Glutamatergic neuron (in vitro differentiated cells): ENCODE measurements at regions not wholly inside any gene's neighbourhood (a gene's known extent, or its start where the extent isn't known, plus 50 kb on each side); places are given as distances from the start of the nearest gene placed in this dataset.

Experiments used
- DNase-seq: peaks from one replicate; pipeline ENCODE4 v3.0.0; 2022
- H3K27ac Mint-ChIP-seq: one replicate; pipeline ENCODE4 v1.8.0; 2020; ENCODE audit warnings: mild to moderate bottlenecking, mixed read lengths, inconsistent platforms; ENCODE audit not compliant: unreplicated experiment
- H3K27me3 Mint-ChIP-seq: one replicate; pipeline ENCODE4 v1.8.0; 2020; ENCODE audit warnings: mild to moderate bottlenecking, moderate library complexity, mixed read lengths, inconsistent platforms; ENCODE audit not compliant: unreplicated experiment
- H3K36me3 Mint-ChIP-seq: one replicate; pipeline ENCODE4 v1.8.0; 2020; ENCODE audit warnings: mild to moderate bottlenecking, mixed read lengths, inconsistent platforms; ENCODE audit not compliant: unreplicated experiment
- H3K4me1 Mint-ChIP-seq: one replicate; pipeline ENCODE4 v1.8.0; 2020; ENCODE audit warnings: mild to moderate bottlenecking, low read depth, mixed read lengths, inconsistent platforms; ENCODE audit not compliant: unreplicated experiment
- H3K4me3 Mint-ChIP-seq: one replicate; pipeline ENCODE4 v1.8.0; 2020; ENCODE audit warnings: mild to moderate bottlenecking, mixed read lengths, inconsistent platforms; ENCODE audit not compliant: unreplicated experiment
- H3K9me3 Mint-ChIP-seq: one replicate; pipeline ENCODE4 v1.8.0; 2020; ENCODE audit warnings: mild to moderate bottlenecking, moderate library complexity, mixed read lengths, inconsistent platforms; ENCODE audit not compliant: unreplicated experiment
- TF ChIP-seq, protein P1 (sequence below): fragments of 200-600 bp; sonication (generic); IDR thresholded peaks from one replicate; pipeline ENCODE4 v1.5.0; 2021; ENCODE audit not compliant: partially characterized antibody, unreplicated experiment

DNA sequence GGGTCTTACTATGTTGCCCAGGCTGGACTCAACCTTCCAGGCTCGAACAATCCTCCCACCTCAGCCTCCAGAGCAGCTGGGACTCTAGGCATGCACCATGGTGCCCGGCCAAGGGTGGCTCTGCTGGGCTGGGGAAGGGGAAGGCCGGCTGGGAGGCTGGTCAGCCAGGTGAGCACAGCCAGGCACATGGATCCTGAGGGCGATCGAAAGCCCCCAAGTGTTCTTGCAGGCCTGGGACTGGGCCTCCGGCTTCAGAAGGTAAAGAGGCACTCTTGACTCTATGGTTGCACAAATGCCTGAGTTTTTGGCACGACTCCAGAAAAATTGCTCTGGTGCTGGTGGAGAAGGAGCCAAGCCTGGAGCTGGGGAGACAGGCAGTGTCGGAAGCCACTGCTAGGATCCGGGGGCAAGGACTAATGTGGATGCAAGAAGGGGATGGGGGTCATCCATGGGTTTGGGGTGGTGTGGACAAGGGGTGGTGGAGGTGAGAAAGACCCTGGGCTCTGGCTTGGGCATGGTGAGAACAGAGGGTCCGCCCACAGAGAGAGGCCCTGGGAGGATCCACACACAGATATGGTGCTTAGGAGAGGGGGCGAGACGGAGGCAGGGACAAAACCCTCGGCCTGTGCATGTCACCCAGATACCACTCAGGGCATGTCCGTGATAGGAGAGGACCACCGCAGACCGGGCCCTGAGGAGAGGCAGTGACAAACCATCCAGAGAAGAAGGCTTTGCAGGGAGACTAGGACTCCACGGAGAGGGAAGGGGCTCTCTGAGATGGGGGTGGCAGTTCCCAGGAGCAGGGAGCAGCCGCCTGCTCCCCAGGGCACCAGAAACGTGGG lies 51.1 kb upstream of the COL5A1 start:
- peaks cover 6% of the 10 kb centered on the region for H3K4me1 Mint-ChIP-seq
- no peaks in the 10 kb centered on the region for H3K27me3 Mint-ChIP-seq
- no peak for DNase-seq
- H3K9me3 Mint-ChIP-seq: peaks cover 7% of the 10 kb centered on the region
- peaks cover 5% of the 10 kb centered on the region for H3K36me3 Mint-ChIP-seq
- H3K4me3 Mint-ChIP-seq: no peak overlapping the region
- no peak overlapping the region for H3K27ac Mint-ChIP-seq
- TF ChIP-seq, protein P1, sequence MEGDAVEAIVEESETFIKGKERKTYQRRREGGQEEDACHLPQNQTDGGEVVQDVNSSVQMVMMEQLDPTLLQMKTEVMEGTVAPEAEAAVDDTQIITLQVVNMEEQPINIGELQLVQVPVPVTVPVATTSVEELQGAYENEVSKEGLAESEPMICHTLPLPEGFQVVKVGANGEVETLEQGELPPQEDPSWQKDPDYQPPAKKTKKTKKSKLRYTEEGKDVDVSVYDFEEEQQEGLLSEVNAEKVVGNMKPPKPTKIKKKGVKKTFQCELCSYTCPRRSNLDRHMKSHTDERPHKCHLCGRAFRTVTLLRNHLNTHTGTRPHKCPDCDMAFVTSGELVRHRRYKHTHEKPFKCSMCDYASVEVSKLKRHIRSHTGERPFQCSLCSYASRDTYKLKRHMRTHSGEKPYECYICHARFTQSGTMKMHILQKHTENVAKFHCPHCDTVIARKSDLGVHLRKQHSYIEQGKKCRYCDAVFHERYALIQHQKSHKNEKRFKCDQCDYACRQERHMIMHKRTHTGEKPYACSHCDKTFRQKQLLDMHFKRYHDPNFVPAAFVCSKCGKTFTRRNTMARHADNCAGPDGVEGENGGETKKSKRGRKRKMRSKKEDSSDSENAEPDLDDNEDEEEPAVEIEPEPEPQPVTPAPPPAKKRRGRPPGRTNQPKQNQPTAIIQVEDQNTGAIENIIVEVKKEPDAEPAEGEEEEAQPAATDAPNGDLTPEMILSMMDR: no peak

DNA sequence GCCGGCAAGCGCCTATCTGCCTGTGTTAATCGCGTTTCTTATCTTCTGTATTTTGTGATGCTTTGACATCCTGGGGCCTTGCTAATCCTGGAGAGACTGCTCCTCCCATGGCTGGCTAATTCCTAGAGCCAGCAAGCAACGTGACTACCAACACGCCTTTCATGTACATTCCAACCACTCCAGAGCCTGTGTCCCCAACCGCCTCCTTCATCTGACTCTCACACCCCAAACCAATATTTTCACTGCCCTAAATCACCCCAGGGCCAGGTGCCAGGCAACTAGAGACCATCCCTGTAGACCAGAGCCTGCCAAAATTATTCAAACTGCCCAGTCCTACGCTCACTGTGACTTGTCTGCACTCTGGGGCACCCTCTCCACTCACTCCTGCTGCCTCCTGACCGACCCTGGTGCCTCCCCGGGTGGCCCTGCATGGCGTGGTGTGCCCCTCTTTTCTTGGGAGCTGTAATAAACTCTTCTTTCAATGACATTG lies 50.5 kb upstream of the COL5A1 start:
- peaks cover 7% of the 10 kb centered on the region for H3K9me3 Mint-ChIP-seq
- TF ChIP-seq, protein P1: no peak

DNA sequence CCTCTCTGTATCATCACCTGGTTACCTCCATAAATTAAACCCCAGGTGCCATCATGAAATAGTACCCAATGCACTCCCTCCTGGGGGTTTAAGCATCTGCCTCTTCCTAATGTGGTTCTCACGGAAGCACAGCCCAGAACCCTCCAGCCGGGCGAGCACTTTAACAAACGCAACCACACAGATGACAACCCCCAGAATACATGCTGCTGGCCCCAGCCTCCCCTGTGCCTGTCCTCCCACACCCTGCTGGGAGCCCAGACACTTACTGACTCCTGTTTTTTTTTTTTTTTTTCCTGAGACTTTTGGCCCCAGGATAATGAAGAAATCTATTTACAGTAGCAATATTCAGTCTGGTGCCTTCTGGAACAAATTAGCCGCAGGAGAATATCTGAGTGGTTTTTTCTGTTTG lies 50.0 kb upstream of the COL5A1 start:
- H3K9me3 Mint-ChIP-seq: peaks cover 7% of the 10 kb centered on the region
- no peak for DNase-seq
- H3K4me3 Mint-ChIP-seq: no peak overlapping the region
- H3K36me3 Mint-ChIP-seq: peaks cover 5% of the 10 kb centered on the region
- H3K27ac Mint-ChIP-seq: no peak overlapping the region
- no peaks in the 10 kb centered on the region for H3K4me1 Mint-ChIP-seq
- TF ChIP-seq, protein P1: no peak
- H3K27me3 Mint-ChIP-seq: no peaks in the 10 kb centered on the region

More for the DNA sequence above, 50.5 kb upstream of the COL5A1 start:
- H3K4me1 Mint-ChIP-seq: no peaks in the 10 kb centered on the region
- no peak overlapping the region for H3K4me3 Mint-ChIP-seq
- no peaks in the 10 kb centered on the region for H3K27me3 Mint-ChIP-seq
- DNase-seq: no peak
- peaks cover 5% of the 10 kb centered on the region for H3K36me3 Mint-ChIP-seq
- no peak overlapping the region for H3K27ac Mint-ChIP-seq
